ENCODE measurements at regions not wholly inside any gene's neighbourhood (a gene's known extent, or its start where the extent isn't known, plus 50 kb on each side); places are given as distances from the start of the nearest gene placed in this dataset.

GRCh38 chr7:67809586-67809985 is 813.0 kb downstream of the TYW1 start:
- DNase-seq (ENCODE audit: low spot score) = no peak
- no peak overlapping the region for H3K4me3 Mint-ChIP-seq
- peaks cover 8% of the 10 kb centered on the region for H3K27me3 Mint-ChIP-seq (ENCODE audit: insufficient read depth, low read depth, poor library complexity)
- Histone ChIP-seq H3K9me2 (ENCODE audit: insufficient read depth) (no peaks in the 10 kb centered on the region), H3K4me3 (no peak overlapping the region), H3K27ac (ENCODE audit: low read depth) (no peak overlapping the region), H3K79me2 (replicated peaks; ENCODE audit: insufficient read depth) (no peaks in the 10 kb centered on the region), H3F3A (replicated peaks; ENCODE audit: low read depth) (no peaks in the 10 kb centered on the region), H3K36me3 (ENCODE audit: insufficient read depth) (no peaks in the 10 kb centered on the region; the same call in 1 of the 2 replicates), H3K4me1 (ENCODE audit: insufficient read depth) (no peaks in the 10 kb centered on the region), H4K20me1 (replicated peaks; ENCODE audit: insufficient read depth) (no peaks in the 10 kb centered on the region), H3K4me2 (no peak overlapping the region), H2AFZ (no peak overlapping the region), H3K27me3 (ENCODE audit: insufficient read depth) (no peaks in the 10 kb centered on the region)
- H3K36me3 Mint-ChIP-seq (ENCODE audit: low read depth) = peaks cover 41% of the 10 kb centered on the region
- H3K4me1 Mint-ChIP-seq = no peaks in the 10 kb centered on the region
- H3K27ac Mint-ChIP-seq = no peak overlapping the region
- ATAC-seq = no peak
- peaks cover 97% of the 10 kb centered on the region for H3K9me3 Mint-ChIP-seq
- no peak for TF ChIP-seq POLR2AphosphoS5 (IDR thresholded peaks at IDR 0.05; ENCODE audit: low read depth)
- TF ChIP-seq ETS1 (IDR thresholded peaks at IDR 0.05) = no peak
- no peak for TF ChIP-seq REST (IDR thresholded peaks at IDR 0.05; ENCODE audit: unreplicated experiment)
- no peak for TF ChIP-seq STAT1 (IDR thresholded peaks at IDR 0.05; ENCODE audit: unreplicated experiment)
- TF ChIP-seq ZNF114 (CRISPR knock-in tag; IDR thresholded peaks at IDR 0.05) = no peak
- TF ChIP-seq CREB1 (CRISPR knock-in tag; IDR thresholded peaks at IDR 0.05; ENCODE audit: low read depth) = no peak
- TF ChIP-seq ZNF462 (CRISPR knock-in tag; IDR thresholded peaks at IDR 0.05) = no peak
- TF ChIP-seq CTCF (conservative IDR thresholded peaks at IDR 0.05; ENCODE audit: low read depth in 2 of 2) = no peak
- TF ChIP-seq EZH2phosphoT487 (IDR thresholded peaks at IDR 0.05; ENCODE audit: unreplicated experiment) = no peak
- TF ChIP-seq JUNB (IDR thresholded peaks at IDR 0.05; ENCODE audit: unreplicated experiment) = no peak
- TF ChIP-seq EZH2 (IDR thresholded peaks at IDR 0.05; ENCODE audit: low read depth, unreplicated experiment) = no peak
- no peak for TF ChIP-seq NANOG (IDR thresholded peaks at IDR 0.05; ENCODE audit: borderline replicate concordance)
- TF ChIP-seq ZNF331 (CRISPR knock-in tag; IDR thresholded peaks at IDR 0.05; ENCODE audit: low read depth) = no peak
